ENCODE measurements at regions not wholly inside any gene's neighbourhood (a gene's known extent, or its start where the extent isn't known, plus 50 kb on each side); places are given as distances from the start of the nearest gene placed in this dataset.

GRCh38 chr19:29268721-29269393 is 55.9 kb upstream of the UQCRFS1 start:
- H4K8ac ChIP-seq (ENCODE audit: extremely low read depth, insufficient read depth, low read length): no peak overlapping the region
- DNase-seq (ENCODE audit: low read depth in 1 of 2, low spot score in 2 of 2) (no peak), FAIRE-seq (no peak)
- no peaks in the 10 kb centered on the region for H3K23me2 ChIP-seq (ENCODE audit: low read depth, low read length)
- 0 out of 8 replicates have a peak, but pooled peaks cover 0 to 2% (median 0%) of the 10 kb centered on the region in 4 experiments for H3K36me3 ChIP-seq (ENCODE audit: control insufficient read depth in 2 of 4, insufficient read depth in 4 of 4, low read length in 3 of 4)
- no peaks in the 10 kb centered on the region for H3K79me2 ChIP-seq (ENCODE audit: control insufficient read depth in 1 of 2, insufficient read depth in 2 of 2, low read length in 2 of 2)
- no peak overlapping the region for H3K23ac ChIP-seq (ENCODE audit: insufficient read length)
- no peak overlapping the region for H3K4me3 ChIP-seq (ENCODE audit: extremely low read depth in 1 of 4, insufficient read depth in 2 of 4, low read depth in 3 of 4, low read length in 4 of 4)
- 0 out of 4 replicates have a peak, but pooled peaks cover 0 to 3% of the 10 kb centered on the region in 2 experiments for H3K9me3 ChIP-seq (ENCODE audit: insufficient read depth in 2 of 2, low read depth in 1 of 2, low read length in 1 of 2)
- H3K18ac ChIP-seq (ENCODE audit: extremely low read depth, low read length): no peak overlapping the region
- TF ChIP-seq EZH2 (IDR thresholded peaks at IDR 0.05; ENCODE audit: low read depth, low read length, severe bottlenecking): no peak
- TF ChIP-seq JUN (IDR thresholded peaks at IDR 0.05; ENCODE audit: low read depth, low read length): no peak
- TF ChIP-seq MAFK (IDR thresholded peaks at IDR 0.05; ENCODE audit: low read depth, low read length): no peak
- no peak for TF ChIP-seq KDM1A (IDR thresholded peaks at IDR 0.05; ENCODE audit: borderline replicate concordance, low read length)
- no peak for TF ChIP-seq EGR1 (IDR thresholded peaks at IDR 0.05; ENCODE audit: borderline replicate concordance, low read depth, low read length)
- TF ChIP-seq GABPA (IDR thresholded peaks at IDR 0.05; ENCODE audit: borderline replicate concordance, insufficient read depth, low read length): no peak
- TF ChIP-seq EP300 (IDR thresholded peaks at IDR 0.05; ENCODE audit: borderline replicate concordance in 1 of 2, low read depth in 2 of 2, low read length in 2 of 2): no peak
- TF ChIP-seq CHD2 (IDR thresholded peaks at IDR 0.05; ENCODE audit: low read length): no peak
- H3K14ac ChIP-seq (ENCODE audit: insufficient read length): no peak overlapping the region
- H4K5ac ChIP-seq (ENCODE audit: insufficient read length, low read depth, low read length): no peak overlapping the region
- H3K27ac ChIP-seq (ENCODE audit: low read depth, low read length): no peak overlapping the region
- H2BK5ac ChIP-seq (ENCODE audit: low read depth, low read length): no peak overlapping the region
- H3K4ac ChIP-seq (replicated peaks; ENCODE audit: insufficient read length, low read depth, low read length): no peak overlapping the region
- H3K27me3 ChIP-seq (replicated peaks in 1 of 4; ENCODE audit: control insufficient read depth in 3 of 4, extremely low read depth in 1 of 4, insufficient read depth in 3 of 4, low read length in 3 of 4): no peaks in the 10 kb centered on the region; a peak in 3 of 7 replicates
- H2BK15ac ChIP-seq (ENCODE audit: low read length): no peak overlapping the region
- no peak overlapping the region for H2BK120ac ChIP-seq (replicated peaks; ENCODE audit: low read depth, low read length)
- no peak overlapping the region for H2BK20ac ChIP-seq (ENCODE audit: low read length)
- H2BK12ac ChIP-seq (ENCODE audit: low read depth, low read length): no peak overlapping the region
- H3K56ac ChIP-seq (replicated peaks; ENCODE audit: insufficient read length, low read depth, low read length): no peak overlapping the region
- no peak overlapping the region for H2AFZ ChIP-seq (ENCODE audit: low read length)
- POLR2A ChIA-PET (ENCODE audit: partially characterized antibody): no interaction called here
- H2AK5ac ChIP-seq (ENCODE audit: low read depth, low read length): no peak overlapping the region
- H3K4me2 ChIP-seq (ENCODE audit: insufficient read depth in 1 of 2, low read depth in 2 of 2, low read length in 2 of 2): no peak overlapping the region; a peak in 1 of 4 replicates
- no peaks in the 10 kb centered on the region for H4K20me1 ChIP-seq (replicated peaks in 1 of 2; ENCODE audit: control insufficient read depth in 1 of 2, insufficient read depth in 2 of 2, low read length in 2 of 2)
- peaks cover 0 to 6% (median 1%) of the 10 kb centered on the region in 4 experiments; a peak in 4 of 7 replicates for H3K4me1 ChIP-seq (replicated peaks in 1 of 4; ENCODE audit: control insufficient read depth in 3 of 4, insufficient read depth in 4 of 4, low read length in 3 of 4)
- no peak overlapping the region for H3K9ac ChIP-seq (replicated peaks in 1 of 4; ENCODE audit: extremely low read depth in 1 of 4, low read depth in 3 of 4, low read length in 3 of 4)
- CTCF ChIA-PET (ENCODE audit: partially characterized antibody): interaction anchor here (0.9 to 2.6 kb wide), 8 partner anchors 8 to 255 kb away, joined by 3 to 8 read pairs (median 6); no protein-coding TSS in a partner anchor
- 80% methylated on average over 25 of the region's 25 CpGs; no CpG with 5 or more reads in 1 of the 2 experiments for WGBS, 2 experiments (ENCODE audit: extremely low coverage in 1 of 2, insufficient coverage in 1 of 2, insufficient read length in 1 of 2, insufficient replicate concordance in 2 of 2, low coverage in 1 of 2, low lambda C conversion rate in 2 of 2, missing lambda C conversion rate in 1 of 2)
- no peak overlapping the region for H4K91ac ChIP-seq (replicated peaks; ENCODE audit: insufficient read length, low read length)
- H3K79me1 ChIP-seq (ENCODE audit: low read depth, low read length): no peaks in the 10 kb centered on the region
